ENCODE measurements at regions not wholly inside any gene's neighbourhood (a gene's known extent, or its start where the extent isn't known, plus 50 kb on each side); places are given as distances from the start of the nearest gene placed in this dataset.
A peak's percentile ranks its signal among the peaks of the same experiment; 100 is the strongest.

DNA sequence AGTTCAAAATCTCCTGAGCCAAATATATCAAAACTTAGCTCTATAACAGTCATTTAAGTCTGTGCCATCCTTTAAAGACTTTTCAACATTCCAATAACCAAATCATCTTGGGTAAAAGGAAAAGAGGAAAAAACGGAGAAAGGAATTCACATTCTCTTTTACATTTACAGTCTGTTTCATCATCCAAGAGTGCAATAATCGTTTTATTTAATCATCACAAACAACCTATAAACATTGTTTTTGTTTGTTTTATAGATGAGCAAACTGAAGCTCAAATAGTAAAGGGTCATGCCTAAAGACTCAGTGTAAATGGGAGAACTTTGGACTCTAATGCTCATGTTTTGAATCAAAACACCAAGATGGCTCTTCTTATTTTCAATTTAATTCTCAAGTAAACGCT is 252.3 kb downstream of the TOX3 start (continued):
- no peak for TF ChIP-seq NANOG (IDR thresholded peaks at IDR 0.05; ENCODE audit: borderline replicate concordance)

DNA sequence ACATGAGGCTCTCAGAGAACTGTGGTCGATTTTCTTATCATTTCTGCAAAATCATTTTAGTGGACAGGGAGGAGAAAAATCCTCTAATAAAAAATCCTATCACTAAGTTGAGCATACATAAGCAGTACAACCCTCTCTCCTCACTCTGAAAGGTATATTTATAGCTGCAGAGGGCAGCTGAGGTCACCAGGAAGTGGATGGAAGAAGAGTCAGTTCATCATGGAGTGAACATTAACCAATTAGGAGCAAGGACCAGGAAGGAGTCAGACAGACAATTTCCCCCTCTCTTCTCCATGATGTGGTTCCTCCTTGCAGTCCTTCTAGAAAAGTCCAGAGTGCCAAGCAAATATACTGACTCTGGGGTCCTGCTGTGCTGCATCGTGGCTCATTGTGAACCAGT is 253.7 kb downstream of the TOX3 start:
- peak overlapping the region; percentile 38; the same call in 1 of the 2 replicates for H2AFZ ChIP-seq
- H3K27me3 ChIP-seq (ENCODE audit: insufficient read depth): no peaks in the 10 kb centered on the region
- no peaks in the 10 kb centered on the region for H3K4me1 ChIP-seq (ENCODE audit: insufficient read depth)
- Mint-ChIP-seq H3K4me3 (no peak overlapping the region), H3K9me3 (no peaks in the 10 kb centered on the region), H3K27ac (no peak overlapping the region), H3K27me3 (ENCODE audit: insufficient read depth, low read depth, poor library complexity) (no peaks in the 10 kb centered on the region), H3K36me3 (ENCODE audit: low read depth) (no peaks in the 10 kb centered on the region), H3K4me1 (no peaks in the 10 kb centered on the region; the same call in 2 of the 3 replicates)
- ATAC-seq (no peak), DNase-seq (ENCODE audit: low spot score) (no peak)
- no peaks in the 10 kb centered on the region for H3F3A ChIP-seq (replicated peaks; ENCODE audit: low read depth)
- H3K36me3 ChIP-seq (ENCODE audit: insufficient read depth): no peaks in the 10 kb centered on the region
- H3K27ac ChIP-seq (ENCODE audit: low read depth): no peak overlapping the region
- no peak overlapping the region for H3K4me3 ChIP-seq
- H3K9me2 ChIP-seq (ENCODE audit: insufficient read depth): peaks cover 6% of the 10 kb centered on the region
- H4K20me1 ChIP-seq (replicated peaks; ENCODE audit: insufficient read depth): no peaks in the 10 kb centered on the region
- no peaks in the 10 kb centered on the region for H3K79me2 ChIP-seq (replicated peaks; ENCODE audit: insufficient read depth)
- no peak for TF ChIP-seq EZH2phosphoT487 (IDR thresholded peaks at IDR 0.05; ENCODE audit: unreplicated experiment)
- no peak for TF ChIP-seq JUNB (IDR thresholded peaks at IDR 0.05; ENCODE audit: unreplicated experiment)
- TF ChIP-seq ETS1 (IDR thresholded peaks at IDR 0.05): no peak
- TF ChIP-seq NANOG (IDR thresholded peaks at IDR 0.05; ENCODE audit: borderline replicate concordance): no peak
- no peak for TF ChIP-seq ZNF331 (CRISPR knock-in tag; IDR thresholded peaks at IDR 0.05; ENCODE audit: low read depth)
- H3K4me2 ChIP-seq: no peak overlapping the region

DNA sequence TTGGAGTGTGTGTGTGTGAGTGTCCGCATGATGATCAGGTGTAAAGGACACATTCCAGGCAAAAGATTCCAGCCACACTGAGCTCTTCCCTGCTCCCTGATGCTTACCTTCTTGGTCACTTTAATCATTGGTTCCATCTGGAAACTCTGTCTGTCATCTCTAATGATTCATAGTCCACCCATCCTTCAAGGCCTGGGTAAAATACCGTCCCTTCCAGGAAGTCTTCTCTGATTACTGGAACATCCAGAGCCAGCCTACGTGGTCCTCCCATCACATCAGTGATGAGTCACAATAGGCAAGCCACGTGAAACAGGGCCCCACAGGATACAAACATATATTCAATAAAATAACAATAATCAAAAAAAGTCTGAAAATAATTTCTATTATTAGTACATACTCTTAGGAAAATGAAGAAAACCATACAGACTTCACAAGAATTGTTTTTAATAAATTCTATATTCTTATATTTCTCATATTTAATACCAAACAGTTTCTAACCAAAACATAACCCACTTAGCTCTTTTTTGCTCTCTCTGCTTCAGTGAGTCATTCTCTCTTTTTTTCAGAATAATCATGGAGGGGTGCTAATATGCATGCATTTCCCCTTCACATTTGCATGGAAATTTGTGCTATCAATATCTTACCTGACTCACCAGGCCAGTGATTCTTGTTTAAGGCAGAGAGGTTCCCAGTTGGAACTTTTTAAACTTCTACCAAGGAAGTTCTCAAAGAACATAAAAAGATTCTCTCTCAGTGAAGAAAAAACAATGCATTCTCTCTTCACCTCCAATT is 263.2 kb downstream of the TOX3 start:
- Histone ChIP-seq H3K4me1 (ENCODE audit: insufficient read depth) (no peaks in the 10 kb centered on the region), H3K4me2 (no peak overlapping the region), H3K4me3 (no peak overlapping the region), H3K36me3 (ENCODE audit: insufficient read depth) (no peaks in the 10 kb centered on the region), H3K9me2 (ENCODE audit: insufficient read depth) (no peaks in the 10 kb centered on the region; the same call in 1 of the 2 replicates), H3F3A (replicated peaks; ENCODE audit: low read depth) (no peaks in the 10 kb centered on the region), H3K27ac (ENCODE audit: low read depth) (no peak overlapping the region), H4K20me1 (replicated peaks; ENCODE audit: insufficient read depth) (no peaks in the 10 kb centered on the region), H2AFZ (0 out of 2 replicates have a peak overlapping the region, but pooled peaks have one; percentile 69), H3K79me2 (replicated peaks; ENCODE audit: insufficient read depth) (no peaks in the 10 kb centered on the region), H3K27me3 (ENCODE audit: insufficient read depth) (no peaks in the 10 kb centered on the region)
- H3K36me3 Mint-ChIP-seq (ENCODE audit: low read depth): no peaks in the 10 kb centered on the region
- H3K9me3 Mint-ChIP-seq: no peaks in the 10 kb centered on the region
- H3K27me3 Mint-ChIP-seq (ENCODE audit: insufficient read depth, low read depth, poor library complexity): no peaks in the 10 kb centered on the region
- DNase-seq (ENCODE audit: low spot score): no peak
- H3K27ac Mint-ChIP-seq: no peak overlapping the region
- peaks cover 9% of the 10 kb centered on the region for H3K4me1 Mint-ChIP-seq
- no peak for ATAC-seq
- H3K4me3 Mint-ChIP-seq: no peak overlapping the region
- TF ChIP-seq NANOG (IDR thresholded peaks at IDR 0.05; ENCODE audit: borderline replicate concordance) (no peak), REST (IDR thresholded peaks at IDR 0.05; ENCODE audit: unreplicated experiment) (no peak), CREB1 (CRISPR knock-in tag; IDR thresholded peaks at IDR 0.05; ENCODE audit: low read depth) (no peak)
- TF ChIP-seq, protein P1, sequence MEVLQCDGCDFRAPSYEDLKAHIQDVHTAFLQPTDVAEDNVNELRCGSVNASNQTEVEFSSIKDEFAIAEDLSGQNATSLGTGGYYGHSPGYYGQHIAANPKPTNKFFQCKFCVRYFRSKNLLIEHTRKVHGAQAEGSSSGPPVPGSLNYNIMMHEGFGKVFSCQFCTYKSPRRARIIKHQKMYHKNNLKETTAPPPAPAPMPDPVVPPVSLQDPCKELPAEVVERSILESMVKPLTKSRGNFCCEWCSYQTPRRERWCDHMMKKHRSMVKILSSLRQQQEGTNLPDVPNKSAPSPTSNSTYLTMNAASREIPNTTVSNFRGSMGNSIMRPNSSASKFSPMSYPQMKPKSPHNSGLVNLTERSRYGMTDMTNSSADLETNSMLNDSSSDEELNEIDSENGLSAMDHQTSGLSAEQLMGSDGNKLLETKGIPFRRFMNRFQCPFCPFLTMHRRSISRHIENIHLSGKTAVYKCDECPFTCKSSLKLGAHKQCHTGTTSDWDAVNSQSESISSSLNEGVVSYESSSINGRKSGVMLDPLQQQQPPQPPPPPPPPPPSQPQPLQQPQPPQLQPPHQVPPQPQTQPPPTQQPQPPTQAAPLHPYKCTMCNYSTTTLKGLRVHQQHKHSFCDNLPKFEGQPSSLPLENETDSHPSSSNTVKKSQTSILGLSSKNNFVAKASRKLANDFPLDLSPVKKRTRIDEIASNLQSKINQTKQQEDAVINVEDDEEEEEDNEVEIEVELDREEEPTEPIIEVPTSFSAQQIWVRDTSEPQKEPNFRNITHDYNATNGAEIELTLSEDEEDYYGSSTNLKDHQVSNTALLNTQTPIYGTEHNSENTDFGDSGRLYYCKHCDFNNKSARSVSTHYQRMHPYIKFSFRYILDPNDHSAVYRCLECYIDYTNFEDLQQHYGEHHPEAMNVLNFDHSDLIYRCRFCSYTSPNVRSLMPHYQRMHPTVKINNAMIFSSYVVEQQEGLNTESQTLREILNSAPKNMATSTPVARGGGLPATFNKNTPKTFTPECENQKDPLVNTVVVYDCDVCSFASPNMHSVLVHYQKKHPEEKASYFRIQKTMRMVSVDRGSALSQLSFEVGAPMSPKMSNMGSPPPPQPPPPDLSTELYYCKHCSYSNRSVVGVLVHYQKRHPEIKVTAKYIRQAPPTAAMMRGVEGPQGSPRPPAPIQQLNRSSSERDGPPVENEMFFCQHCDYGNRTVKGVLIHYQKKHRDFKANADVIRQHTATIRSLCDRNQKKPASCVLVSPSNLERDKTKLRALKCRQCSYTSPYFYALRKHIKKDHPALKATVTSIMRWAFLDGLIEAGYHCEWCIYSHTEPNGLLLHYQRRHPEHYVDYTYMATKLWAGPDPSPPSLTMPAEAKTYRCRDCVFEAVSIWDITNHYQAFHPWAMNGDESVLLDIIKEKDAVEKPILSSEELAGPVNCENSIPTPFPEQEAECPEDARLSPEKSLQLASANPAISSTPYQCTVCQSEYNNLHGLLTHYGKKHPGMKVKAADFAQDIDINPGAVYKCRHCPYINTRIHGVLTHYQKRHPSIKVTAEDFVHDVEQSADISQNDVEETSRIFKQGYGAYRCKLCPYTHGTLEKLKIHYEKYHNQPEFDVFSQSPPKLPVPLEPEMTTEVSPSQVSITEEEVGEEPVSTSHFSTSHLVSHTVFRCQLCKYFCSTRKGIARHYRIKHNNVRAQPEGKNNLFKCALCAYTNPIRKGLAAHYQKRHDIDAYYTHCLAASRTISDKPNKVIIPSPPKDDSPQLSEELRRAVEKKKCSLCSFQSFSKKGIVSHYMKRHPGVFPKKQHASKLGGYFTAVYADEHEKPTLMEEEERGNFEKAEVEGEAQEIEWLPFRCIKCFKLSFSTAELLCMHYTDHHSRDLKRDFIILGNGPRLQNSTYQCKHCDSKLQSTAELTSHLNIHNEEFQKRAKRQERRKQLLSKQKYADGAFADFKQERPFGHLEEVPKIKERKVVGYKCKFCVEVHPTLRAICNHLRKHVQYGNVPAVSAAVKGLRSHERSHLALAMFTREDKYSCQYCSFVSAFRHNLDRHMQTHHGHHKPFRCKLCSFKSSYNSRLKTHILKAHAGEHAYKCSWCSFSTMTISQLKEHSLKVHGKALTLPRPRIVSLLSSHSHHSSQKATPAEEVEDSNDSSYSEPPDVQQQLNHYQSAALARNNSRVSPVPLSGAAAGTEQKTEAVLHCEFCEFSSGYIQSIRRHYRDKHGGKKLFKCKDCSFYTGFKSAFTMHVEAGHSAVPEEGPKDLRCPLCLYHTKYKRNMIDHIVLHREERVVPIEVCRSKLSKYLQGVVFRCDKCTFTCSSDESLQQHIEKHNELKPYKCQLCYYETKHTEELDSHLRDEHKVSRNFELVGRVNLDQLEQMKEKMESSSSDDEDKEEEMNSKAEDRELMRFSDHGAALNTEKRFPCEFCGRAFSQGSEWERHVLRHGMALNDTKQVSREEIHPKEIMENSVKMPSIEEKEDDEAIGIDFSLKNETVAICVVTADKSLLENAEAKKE (CRISPR knock-in tag; IDR thresholded peaks at IDR 0.05): no peak
